ENCODE measurements at regions not wholly inside any gene's neighbourhood (a gene's known extent, or its start where the extent isn't known, plus 50 kb on each side); places are given as distances from the start of the nearest gene placed in this dataset.

GRCh38 chr9:107751567-107752210 is 262.1 kb upstream of the KLF4 start:
- TF ChIP-seq CTCF (conservative IDR thresholded peaks at IDR 0.05; ENCODE audit: low read depth, low read length) (no peak), EZH2 (IDR thresholded peaks at IDR 0.05; ENCODE audit: low read length, unreplicated experiment) (no peak), EZH2phosphoT487 (IDR thresholded peaks at IDR 0.05; ENCODE audit: borderline replicate concordance, low read length) (no peak)
